NB4 (cell line): ENCODE measurements at regions not wholly inside any gene's neighbourhood (a gene's known extent, or its start where the extent isn't known, plus 50 kb on each side); places are given as distances from the start of the nearest gene placed in this dataset.

ENCODE experiments used
- POLR2A ChIP-seq: IDR thresholded peaks from 2 replicates; pipeline ENCODE4 v1.6.1; 2011; ENCODE audit warnings: mild to moderate bottlenecking; ENCODE audit not compliant: insufficient read length; ENCODE audit errors: extremely low read depth
- TF ChIP-seq, protein P1 (sequence below): IDR thresholded peaks from one replicate; pipeline ENCODE4 v1.5.1; 2012; ENCODE audit warnings: low read depth, low read length

DNA sequence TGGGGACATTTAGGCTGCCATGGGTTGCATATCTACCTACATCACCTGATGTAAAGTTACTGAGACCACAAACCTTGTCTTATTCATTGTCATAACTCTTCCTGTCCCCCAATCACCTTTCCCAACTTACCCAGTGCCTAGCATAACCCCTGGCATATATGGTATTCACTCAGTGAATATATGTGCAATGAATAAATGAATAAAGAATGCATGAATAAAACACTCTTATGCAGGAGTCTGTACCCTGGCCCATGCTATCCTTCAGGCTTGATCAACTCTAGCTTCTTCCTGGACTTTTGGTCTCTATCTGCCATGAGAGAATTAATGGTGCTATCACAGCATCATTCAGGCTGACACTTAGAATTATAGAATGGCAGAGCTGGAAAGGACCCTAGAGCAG lies 285.2 kb downstream of the SMARCA2 start:
- no peak for TF ChIP-seq POLR2A
- TF ChIP-seq, protein P1, sequence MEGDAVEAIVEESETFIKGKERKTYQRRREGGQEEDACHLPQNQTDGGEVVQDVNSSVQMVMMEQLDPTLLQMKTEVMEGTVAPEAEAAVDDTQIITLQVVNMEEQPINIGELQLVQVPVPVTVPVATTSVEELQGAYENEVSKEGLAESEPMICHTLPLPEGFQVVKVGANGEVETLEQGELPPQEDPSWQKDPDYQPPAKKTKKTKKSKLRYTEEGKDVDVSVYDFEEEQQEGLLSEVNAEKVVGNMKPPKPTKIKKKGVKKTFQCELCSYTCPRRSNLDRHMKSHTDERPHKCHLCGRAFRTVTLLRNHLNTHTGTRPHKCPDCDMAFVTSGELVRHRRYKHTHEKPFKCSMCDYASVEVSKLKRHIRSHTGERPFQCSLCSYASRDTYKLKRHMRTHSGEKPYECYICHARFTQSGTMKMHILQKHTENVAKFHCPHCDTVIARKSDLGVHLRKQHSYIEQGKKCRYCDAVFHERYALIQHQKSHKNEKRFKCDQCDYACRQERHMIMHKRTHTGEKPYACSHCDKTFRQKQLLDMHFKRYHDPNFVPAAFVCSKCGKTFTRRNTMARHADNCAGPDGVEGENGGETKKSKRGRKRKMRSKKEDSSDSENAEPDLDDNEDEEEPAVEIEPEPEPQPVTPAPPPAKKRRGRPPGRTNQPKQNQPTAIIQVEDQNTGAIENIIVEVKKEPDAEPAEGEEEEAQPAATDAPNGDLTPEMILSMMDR: no peak
